Liver (tissue), 7 donors: ENCODE measurements at regions not wholly inside any gene's neighbourhood (a gene's known extent, or its start where the extent isn't known, plus 50 kb on each side); places are given as distances from the start of the nearest gene placed in this dataset.

Experiments
- DNase-seq: peaks from one replicate; pipeline ENCODE4 v3.0.0-alpha.2; 2017; ENCODE audit warnings: low spot score
- H3K27ac ChIP-seq, 2 donors: one replicate each; pipeline ENCODE4 v1.7.0; 2013; ENCODE audit warnings: inconsistent platforms in 2 of 2, low read length in 2 of 2, control low read depth in 1 of 2, low read depth in 1 of 2, mild to moderate bottlenecking in 1 of 2
- H3K27me3 ChIP-seq, 4 donors: one replicate each; pipeline versions ENCODE4 v1.6.1 to v1.7.0; 2013; ENCODE audit warnings: low read length in 3 of 4, inconsistent platforms in 1 of 4, mild to moderate bottlenecking in 1 of 4, moderate library complexity in 1 of 4; ENCODE audit not compliant: control insufficient read depth in 4 of 4, insufficient read depth in 4 of 4
- H3K36me3 ChIP-seq, 4 donors: one replicate each; pipeline versions ENCODE4 v1.6.1 to v1.7.0; 2013; ENCODE audit warnings: low read length in 3 of 4, mild to moderate bottlenecking in 3 of 4, low read depth in 1 of 4, moderate library complexity in 1 of 4; ENCODE audit not compliant: control insufficient read depth in 4 of 4, insufficient read depth in 3 of 4
- H3K4me1 ChIP-seq, 4 donors: one replicate each; pipeline versions ENCODE4 v1.6.1 to v1.7.0; 2013; ENCODE audit warnings: low read length in 3 of 4, mild to moderate bottlenecking in 3 of 4, moderate library complexity in 1 of 4; ENCODE audit not compliant: control insufficient read depth in 4 of 4, insufficient read depth in 4 of 4
- H3K4me3 ChIP-seq, 3 donors: one replicate each; pipeline versions ENCODE4 v1.6.1 to v1.7.0; 2013; ENCODE audit warnings: low read length in 3 of 3, control low read depth in 1 of 3, low read depth in 1 of 3, mild to moderate bottlenecking in 1 of 3
- H3K9ac ChIP-seq, 2 donors: one replicate each; pipeline ENCODE4 v1.7.0; 2013; ENCODE audit warnings: low read length in 2 of 2, mild to moderate bottlenecking in 2 of 2, moderate library complexity in 2 of 2, control low read depth in 1 of 2, low read depth in 1 of 2
- H3K9me3 ChIP-seq, 4 donors: one replicate each; pipeline versions ENCODE4 v1.6.1 to v1.7.0; 2013; ENCODE audit warnings: low read length in 3 of 4; ENCODE audit not compliant: control insufficient read depth in 4 of 4
- EGR1 ChIP-seq, 2 donors: IDR thresholded peaks; 2 replicates each; pipeline ENCODE4 v1.6.1; 2016 to 2018; ENCODE audit warnings: antibody characterized with exemption in 2 of 2, low read depth in 2 of 2
- FOXA1 ChIP-seq: IDR thresholded peaks from 2 replicates; pipeline ENCODE4 v1.6.1; 2016; ENCODE audit warnings: antibody characterized with exemption
- FOXA2 ChIP-seq: IDR thresholded peaks from 2 replicates; pipeline ENCODE4 v1.6.1; 2016; ENCODE audit warnings: antibody characterized with exemption
- GABPA ChIP-seq, 2 donors: IDR thresholded peaks in 1 of 2; conservative IDR thresholded peaks in 1 of 2; 2 replicates each; pipeline ENCODE4 v1.6.1; 2016; ENCODE audit warnings: antibody characterized with exemption in 2 of 2, mild to moderate bottlenecking in 1 of 2, moderate library complexity in 1 of 2
- HNF4G ChIP-seq: IDR thresholded peaks from 2 replicates; pipeline ENCODE4 v1.6.1; 2016; ENCODE audit warnings: antibody characterized with exemption
- JUND ChIP-seq, 2 donors: IDR thresholded peaks; 2 replicates each; pipeline ENCODE4 v1.6.1; 2016; ENCODE audit warnings: antibody characterized with exemption in 2 of 2
- RAD21 ChIP-seq, 2 donors: IDR thresholded peaks; 2 replicates each; pipeline ENCODE4 v1.6.1; 2016; ENCODE audit warnings: antibody characterized with exemption in 2 of 2, mild to moderate bottlenecking in 2 of 2
- RXRA ChIP-seq, 2 donors: IDR thresholded peaks; 2 replicates each; pipeline ENCODE4 v1.6.1; 2017 to 2018; ENCODE audit warnings: antibody characterized with exemption in 2 of 2, mild to moderate bottlenecking in 1 of 2
- SP1 ChIP-seq: IDR thresholded peaks from 2 replicates; pipeline ENCODE4 v1.6.1; 2018; ENCODE audit warnings: antibody characterized with exemption, mild to moderate bottlenecking
- TAF1 ChIP-seq: conservative IDR thresholded peaks from 2 replicates; pipeline ENCODE4 v1.6.1; 2016; ENCODE audit warnings: antibody characterized with exemption, mild to moderate bottlenecking
- YY1 ChIP-seq: IDR thresholded peaks from 2 replicates; pipeline ENCODE4 v1.6.1; 2016; ENCODE audit warnings: antibody characterized with exemption, mild to moderate bottlenecking
- WGBS: extraction: QIAGEN DNeasy Blood & Tissue Kit; methylation state at CpG from one replicate; pipeline ENCODE4 v1.1.7; 2013; 5-methylcytosine and 5-hydroxymethylcytosine counted together
- TF ChIP-seq, protein P1 (sequence below): IDR thresholded peaks from 2 replicates; pipeline ENCODE4 v1.6.1; 2016; ENCODE audit warnings: antibody characterized with exemption
- TF ChIP-seq, protein P2 (sequence below): IDR thresholded peaks from 2 replicates; pipeline ENCODE4 v1.6.1; 2016; ENCODE audit warnings: antibody characterized with exemption
- TF ChIP-seq, protein P3 (sequence below): IDR thresholded peaks from 2 replicates; pipeline ENCODE4 v1.6.1; 2016; ENCODE audit warnings: antibody characterized with exemption, mild to moderate bottlenecking
- TF ChIP-seq, protein P4 (sequence below): IDR thresholded peaks from 2 replicates; pipeline ENCODE4 v1.6.1; 2016; ENCODE audit warnings: antibody characterized with exemption
- donor health status: healthy.
- donor health status: healthy.
- donor health status: healthy.
- donor health status: healthy.

DNA sequence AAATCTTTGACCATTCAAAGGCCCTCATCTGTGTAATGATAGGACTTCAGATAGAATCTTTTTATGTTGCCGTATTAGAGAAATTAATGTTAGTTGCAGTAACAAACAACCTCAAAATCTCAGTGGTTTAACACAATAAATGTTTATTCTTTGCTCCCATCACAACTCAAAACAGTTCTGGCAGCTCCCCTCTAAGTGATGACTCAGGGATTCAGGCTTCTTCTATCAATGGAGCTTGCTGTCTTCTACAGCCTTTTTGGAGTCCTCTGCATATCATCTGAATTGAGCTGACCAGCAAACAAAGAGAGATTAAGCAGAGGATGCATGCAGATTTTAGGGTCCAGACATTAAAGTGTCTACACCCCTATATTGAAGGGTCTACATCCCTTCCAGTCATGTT is 59.1 kb upstream of the RAB3GAP2 start:
- WGBS: 92% methylated on average over 1 of the region's 1 CpG
- H3K36me3 ChIP-seq: peaks cover 0 to 1% (median 0%) of the 10 kb centered on the region in 4 donors

DNA sequence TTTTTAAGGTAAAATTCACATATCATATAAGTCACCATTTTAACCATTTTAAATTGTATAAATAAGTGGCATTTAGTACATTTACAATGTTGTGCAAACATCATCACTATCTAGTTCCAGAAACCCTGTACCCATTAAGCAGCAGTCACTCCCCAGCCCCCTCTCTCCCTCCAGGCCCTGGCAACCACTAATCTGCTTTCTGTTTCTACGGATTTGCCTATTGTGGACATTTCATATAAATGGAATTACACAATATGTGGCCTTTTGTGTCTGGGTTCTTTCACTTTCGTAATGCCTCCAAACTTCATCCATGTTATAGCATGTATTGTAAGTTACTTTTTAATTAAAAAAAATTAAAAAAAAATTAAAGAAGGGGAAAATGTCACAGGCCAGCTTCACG is 58.0 kb upstream of the RAB3GAP2 start:
- 52% methylated on average over 3 of the region's 3 CpGs for WGBS
- H3K4me3 ChIP-seq: no peak overlapping the region
- peaks cover 0 to 1% (median 0%) of the 10 kb centered on the region in 4 donors for H3K36me3 ChIP-seq
- H3K4me1 ChIP-seq: peaks cover 0 to 3% (median 0%) of the 10 kb centered on the region in 4 donors
- H3K9me3 ChIP-seq: no peaks in the 10 kb centered on the region
- no peak for DNase-seq
- no peaks in the 10 kb centered on the region for H3K27me3 ChIP-seq
- no peak for TF ChIP-seq RXRA (IDR thresholded peaks at IDR 0.05)
- TF ChIP-seq RAD21 (IDR thresholded peaks at IDR 0.05): no peak
- TF ChIP-seq EGR1 (IDR thresholded peaks at IDR 0.05; ENCODE audit: low read depth in 2 of 2): no peak
- no peak for TF ChIP-seq TAF1
- no peak for TF ChIP-seq SP1
- TF ChIP-seq HNF4G: no peak
- TF ChIP-seq FOXA1: no peak
- H3K9ac ChIP-seq: no peak overlapping the region
- H3K27ac ChIP-seq: no peak overlapping the region

More for the DNA sequence above, 59.1 kb upstream of the RAB3GAP2 start:
- H3K4me1 ChIP-seq: peaks cover 0 to 3% (median 0%) of the 10 kb centered on the region in 4 donors
- H3K4me3 ChIP-seq: no peak overlapping the region
- H3K9me3 ChIP-seq: no peaks in the 10 kb centered on the region
- TF ChIP-seq HNF4G (no peak), YY1 (no peak), EGR1 (IDR thresholded peaks at IDR 0.05; ENCODE audit: low read depth in 2 of 2) (no peak), GABPA (IDR thresholded peaks at IDR 0.05 in 1 of 2, conservative IDR thresholded peaks at IDR 0.05 in 1 of 2) (no peak), FOXA1 (no peak), JUND (IDR thresholded peaks at IDR 0.05) (no peak), RAD21 (IDR thresholded peaks at IDR 0.05) (no peak), TAF1 (no peak), RXRA (IDR thresholded peaks at IDR 0.05) (no peak), SP1 (no peak), FOXA2 (no peak)
- TF ChIP-seq, protein P1, sequence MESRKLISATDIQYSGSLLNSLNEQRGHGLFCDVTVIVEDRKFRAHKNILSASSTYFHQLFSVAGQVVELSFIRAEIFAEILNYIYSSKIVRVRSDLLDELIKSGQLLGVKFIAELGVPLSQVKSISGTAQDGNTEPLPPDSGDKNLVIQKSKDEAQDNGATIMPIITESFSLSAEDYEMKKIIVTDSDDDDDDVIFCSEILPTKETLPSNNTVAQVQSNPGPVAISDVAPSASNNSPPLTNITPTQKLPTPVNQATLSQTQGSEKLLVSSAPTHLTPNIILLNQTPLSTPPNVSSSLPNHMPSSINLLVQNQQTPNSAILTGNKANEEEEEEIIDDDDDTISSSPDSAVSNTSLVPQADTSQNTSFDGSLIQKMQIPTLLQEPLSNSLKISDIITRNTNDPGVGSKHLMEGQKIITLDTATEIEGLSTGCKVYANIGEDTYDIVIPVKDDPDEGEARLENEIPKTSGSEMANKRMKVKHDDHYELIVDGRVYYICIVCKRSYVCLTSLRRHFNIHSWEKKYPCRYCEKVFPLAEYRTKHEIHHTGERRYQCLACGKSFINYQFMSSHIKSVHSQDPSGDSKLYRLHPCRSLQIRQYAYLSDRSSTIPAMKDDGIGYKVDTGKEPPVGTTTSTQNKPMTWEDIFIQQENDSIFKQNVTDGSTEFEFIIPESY: no peak
- TF ChIP-seq, protein P2, sequence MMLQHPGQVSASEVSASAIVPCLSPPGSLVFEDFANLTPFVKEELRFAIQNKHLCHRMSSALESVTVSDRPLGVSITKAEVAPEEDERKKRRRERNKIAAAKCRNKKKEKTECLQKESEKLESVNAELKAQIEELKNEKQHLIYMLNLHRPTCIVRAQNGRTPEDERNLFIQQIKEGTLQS: no peak
- TF ChIP-seq, protein P3, sequence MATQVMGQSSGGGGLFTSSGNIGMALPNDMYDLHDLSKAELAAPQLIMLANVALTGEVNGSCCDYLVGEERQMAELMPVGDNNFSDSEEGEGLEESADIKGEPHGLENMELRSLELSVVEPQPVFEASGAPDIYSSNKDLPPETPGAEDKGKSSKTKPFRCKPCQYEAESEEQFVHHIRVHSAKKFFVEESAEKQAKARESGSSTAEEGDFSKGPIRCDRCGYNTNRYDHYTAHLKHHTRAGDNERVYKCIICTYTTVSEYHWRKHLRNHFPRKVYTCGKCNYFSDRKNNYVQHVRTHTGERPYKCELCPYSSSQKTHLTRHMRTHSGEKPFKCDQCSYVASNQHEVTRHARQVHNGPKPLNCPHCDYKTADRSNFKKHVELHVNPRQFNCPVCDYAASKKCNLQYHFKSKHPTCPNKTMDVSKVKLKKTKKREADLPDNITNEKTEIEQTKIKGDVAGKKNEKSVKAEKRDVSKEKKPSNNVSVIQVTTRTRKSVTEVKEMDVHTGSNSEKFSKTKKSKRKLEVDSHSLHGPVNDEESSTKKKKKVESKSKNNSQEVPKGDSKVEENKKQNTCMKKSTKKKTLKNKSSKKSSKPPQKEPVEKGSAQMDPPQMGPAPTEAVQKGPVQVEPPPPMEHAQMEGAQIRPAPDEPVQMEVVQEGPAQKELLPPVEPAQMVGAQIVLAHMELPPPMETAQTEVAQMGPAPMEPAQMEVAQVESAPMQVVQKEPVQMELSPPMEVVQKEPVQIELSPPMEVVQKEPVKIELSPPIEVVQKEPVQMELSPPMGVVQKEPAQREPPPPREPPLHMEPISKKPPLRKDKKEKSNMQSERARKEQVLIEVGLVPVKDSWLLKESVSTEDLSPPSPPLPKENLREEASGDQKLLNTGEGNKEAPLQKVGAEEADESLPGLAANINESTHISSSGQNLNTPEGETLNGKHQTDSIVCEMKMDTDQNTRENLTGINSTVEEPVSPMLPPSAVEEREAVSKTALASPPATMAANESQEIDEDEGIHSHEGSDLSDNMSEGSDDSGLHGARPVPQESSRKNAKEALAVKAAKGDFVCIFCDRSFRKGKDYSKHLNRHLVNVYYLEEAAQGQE: no peak
- TF ChIP-seq, protein P4, sequence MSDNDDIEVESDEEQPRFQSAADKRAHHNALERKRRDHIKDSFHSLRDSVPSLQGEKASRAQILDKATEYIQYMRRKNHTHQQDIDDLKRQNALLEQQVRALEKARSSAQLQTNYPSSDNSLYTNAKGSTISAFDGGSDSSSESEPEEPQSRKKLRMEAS: no peak
- H3K27ac ChIP-seq: no peak overlapping the region
- no peak for DNase-seq
- H3K9ac ChIP-seq: no peak overlapping the region
- H3K27me3 ChIP-seq: no peaks in the 10 kb centered on the region
